Fibroblast of pulmonary artery (primary cell): ENCODE measurements at regions not wholly inside any gene's neighbourhood (a gene's known extent, or its start where the extent isn't known, plus 50 kb on each side); places are given as distances from the start of the nearest gene placed in this dataset.

ENCODE experiments used
- DNase-seq: peaks from one replicate; pipeline ENCODE4 v3.0.0-alpha.2; 2010; ENCODE audit warnings: low read depth
- H3K4me3 ChIP-seq: replicated peaks from 2 replicates; pipeline ENCODE4 v1.5.1; 2011; ENCODE audit warnings: low read depth, mild to moderate bottlenecking, control low read depth, low read length, moderate library complexity
- TF ChIP-seq, protein P1 (sequence below): IDR thresholded peaks from 2 replicates; pipeline ENCODE4 v1.5.1; 2011; ENCODE audit warnings: mild to moderate bottlenecking, control low read depth, low read length, inconsistent platforms; ENCODE audit errors: missing control alignments

DNA sequence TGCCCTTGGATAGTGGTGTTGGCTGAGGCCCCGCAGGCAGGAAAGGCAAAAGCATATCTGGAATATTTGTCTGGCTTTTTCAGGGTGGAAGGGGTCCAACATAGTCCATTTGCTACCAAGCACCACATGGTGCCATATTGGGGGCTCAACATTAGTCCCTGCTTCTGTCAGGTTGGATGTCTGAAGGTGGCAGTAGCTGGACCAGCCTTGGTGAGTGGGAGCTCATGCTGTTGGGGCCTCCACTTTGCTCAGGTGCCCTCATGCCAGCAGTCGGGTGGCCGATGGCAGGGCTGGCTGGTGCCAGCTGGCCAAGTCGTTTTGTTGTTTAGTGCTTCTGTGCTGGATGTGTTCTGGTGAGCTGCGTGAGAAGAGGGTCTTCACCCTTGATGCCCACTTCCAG lies 135.3 kb downstream of the PAPOLA start:
- TF ChIP-seq, protein P1, sequence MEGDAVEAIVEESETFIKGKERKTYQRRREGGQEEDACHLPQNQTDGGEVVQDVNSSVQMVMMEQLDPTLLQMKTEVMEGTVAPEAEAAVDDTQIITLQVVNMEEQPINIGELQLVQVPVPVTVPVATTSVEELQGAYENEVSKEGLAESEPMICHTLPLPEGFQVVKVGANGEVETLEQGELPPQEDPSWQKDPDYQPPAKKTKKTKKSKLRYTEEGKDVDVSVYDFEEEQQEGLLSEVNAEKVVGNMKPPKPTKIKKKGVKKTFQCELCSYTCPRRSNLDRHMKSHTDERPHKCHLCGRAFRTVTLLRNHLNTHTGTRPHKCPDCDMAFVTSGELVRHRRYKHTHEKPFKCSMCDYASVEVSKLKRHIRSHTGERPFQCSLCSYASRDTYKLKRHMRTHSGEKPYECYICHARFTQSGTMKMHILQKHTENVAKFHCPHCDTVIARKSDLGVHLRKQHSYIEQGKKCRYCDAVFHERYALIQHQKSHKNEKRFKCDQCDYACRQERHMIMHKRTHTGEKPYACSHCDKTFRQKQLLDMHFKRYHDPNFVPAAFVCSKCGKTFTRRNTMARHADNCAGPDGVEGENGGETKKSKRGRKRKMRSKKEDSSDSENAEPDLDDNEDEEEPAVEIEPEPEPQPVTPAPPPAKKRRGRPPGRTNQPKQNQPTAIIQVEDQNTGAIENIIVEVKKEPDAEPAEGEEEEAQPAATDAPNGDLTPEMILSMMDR = no peak
- no peak for DNase-seq
- H3K4me3 ChIP-seq = no peak overlapping the region

DNA sequence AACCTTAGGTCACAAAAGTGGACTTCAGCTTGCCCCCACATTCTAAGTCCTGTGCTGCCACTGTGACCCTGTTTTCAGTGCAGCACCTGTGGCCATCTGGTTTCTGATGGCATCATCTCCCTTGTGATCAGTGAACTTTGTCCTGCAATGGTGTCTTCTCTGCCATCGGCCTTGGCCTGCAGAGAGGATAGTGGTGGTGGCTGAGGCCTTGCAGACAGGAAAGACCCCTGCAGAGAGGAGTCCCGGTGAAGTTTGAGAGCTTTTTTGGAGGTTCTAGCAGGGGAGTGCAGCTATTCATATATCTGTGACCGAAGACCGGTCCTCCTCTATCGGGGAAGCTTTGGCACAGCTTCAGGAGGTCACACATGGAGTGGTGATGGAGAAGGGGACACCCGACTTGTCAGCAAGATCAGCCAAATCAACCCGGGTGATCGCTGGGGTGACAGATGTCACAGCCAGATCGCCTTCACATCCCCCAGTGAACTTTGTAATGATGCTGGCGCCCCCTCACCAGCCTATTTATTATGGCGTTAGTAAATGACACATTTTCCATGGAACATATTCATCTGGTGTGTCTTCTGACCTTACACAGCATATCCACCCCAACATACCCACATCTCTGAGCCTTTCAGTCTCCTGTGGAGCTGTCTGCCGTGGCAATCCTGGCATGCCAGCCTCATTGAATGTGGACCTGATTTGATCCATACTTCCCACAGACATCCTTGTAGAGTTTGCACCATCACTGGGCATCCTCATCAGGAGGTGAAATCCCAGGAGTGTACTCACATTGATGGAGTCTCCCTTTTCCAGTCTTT lies 136.1 kb downstream of the PAPOLA start:
- no peak overlapping the region for H3K4me3 ChIP-seq
- DNase-seq = no peak
- TF ChIP-seq, protein P1 = no peak

DNA sequence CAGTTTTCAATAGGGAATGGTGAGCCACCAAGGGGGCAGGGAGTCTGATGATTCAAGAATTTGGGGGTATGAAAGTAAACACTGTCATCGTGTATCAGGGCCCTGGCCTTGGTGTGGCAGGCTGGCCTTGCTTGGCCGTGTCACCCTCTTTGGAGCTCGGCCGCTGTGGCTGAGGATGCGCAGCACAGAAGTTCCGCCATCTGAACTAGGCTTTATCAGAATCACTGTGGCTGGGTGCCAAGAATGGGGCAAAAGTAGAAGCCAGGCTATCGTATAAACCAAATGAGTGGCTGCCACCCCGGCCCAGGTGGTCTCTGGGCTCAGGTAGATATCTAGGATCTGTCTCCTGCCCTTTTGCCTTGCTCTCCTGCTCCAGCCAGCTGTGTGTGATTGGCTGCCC lies 137.4 kb downstream of the PAPOLA start:
- H3K4me3 ChIP-seq = no peak overlapping the region
- TF ChIP-seq, protein P1 = no peak
- no peak for DNase-seq

DNA sequence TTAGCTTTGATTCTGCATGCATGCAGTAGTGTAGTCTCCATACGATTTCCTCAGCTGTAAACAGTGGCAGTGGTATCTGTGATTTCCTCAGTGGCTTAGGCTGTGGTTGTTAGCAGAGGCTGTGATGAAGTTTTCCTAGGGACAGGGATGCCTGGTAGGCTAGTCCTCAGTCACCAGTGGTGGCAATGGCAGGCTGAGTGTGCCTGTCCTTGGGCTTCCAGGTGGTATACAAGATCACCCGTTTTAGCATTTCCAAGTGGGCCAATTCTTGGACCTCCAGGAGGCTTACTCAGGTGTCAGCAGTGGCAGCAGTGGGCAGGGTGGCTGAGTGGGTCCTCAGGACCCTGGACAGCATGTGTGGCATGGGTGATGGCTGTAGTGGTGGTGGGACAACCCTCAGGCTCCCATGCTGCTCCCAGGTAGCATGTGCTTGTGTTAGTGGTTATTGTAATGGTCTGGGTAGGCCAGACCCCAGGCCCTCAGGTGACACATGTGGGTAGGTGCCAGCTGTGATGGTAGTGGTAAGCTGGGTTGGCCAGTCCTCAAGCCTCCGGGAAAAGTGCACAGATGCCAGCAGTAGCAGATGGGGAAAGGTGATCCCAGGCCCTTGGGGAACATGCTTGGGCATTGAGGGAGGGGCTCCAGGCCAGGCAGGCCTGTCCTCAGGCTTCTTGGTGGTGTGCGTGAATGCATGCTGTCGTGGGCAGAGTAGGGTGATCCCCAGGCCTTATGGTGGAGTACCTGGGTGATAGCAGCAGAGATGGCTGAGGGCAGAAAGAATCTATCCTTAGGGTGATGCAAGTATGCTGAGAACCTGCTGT lies 146.5 kb downstream of the PAPOLA start:
- DNase-seq = no peak
- TF ChIP-seq, protein P1 = no peak
- H3K4me3 ChIP-seq = no peak overlapping the region

DNA sequence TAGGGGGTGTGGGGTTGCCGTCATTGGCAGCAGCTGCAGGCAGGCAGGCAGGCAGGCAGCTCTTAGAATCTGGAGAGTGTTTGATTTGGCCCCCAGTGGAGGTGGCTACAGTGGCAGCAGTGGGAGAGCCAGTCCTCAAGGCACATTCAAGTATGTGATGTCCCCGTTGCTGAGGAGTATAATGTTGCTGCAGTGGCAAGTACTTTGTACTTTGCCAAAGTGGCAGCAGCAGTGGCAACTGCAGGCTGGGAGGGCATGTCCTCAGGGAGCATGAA lies 147.1 kb downstream of the PAPOLA start:
- DNase-seq = no peak
- TF ChIP-seq, protein P1 = no peak
- no peak overlapping the region for H3K4me3 ChIP-seq

DNA sequence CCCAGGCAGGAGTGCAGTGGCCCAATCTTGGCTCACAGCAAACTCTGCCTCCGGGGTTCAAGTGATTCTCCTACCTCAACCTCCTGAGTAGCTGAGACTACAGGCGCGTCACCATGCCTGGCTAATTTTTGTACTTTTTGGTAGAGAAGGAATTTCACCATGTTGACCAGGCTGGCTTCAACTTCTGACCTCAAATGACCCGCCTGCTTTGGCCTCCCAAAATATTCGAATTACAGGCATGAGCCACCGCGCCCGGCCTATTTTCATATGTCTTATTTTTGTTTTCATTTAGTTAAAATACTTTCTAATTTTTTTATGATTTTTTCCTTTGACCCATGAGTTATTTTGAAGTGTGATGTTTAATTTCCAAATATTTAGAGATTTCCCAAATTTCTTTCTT lies 143.6 kb upstream of the VRK1 start:
- TF ChIP-seq, protein P1 = no peak
- no peak overlapping the region for H3K4me3 ChIP-seq
- no peak for DNase-seq
